Left lobe of liver (tissue), 2 donors: ENCODE measurements at regions not wholly inside any gene's neighbourhood (a gene's known extent, or its start where the extent isn't known, plus 50 kb on each side); places are given as distances from the start of the nearest gene placed in this dataset.

ENCODE experiments used
- ATAC-seq: fragments of 200-7000 bp; cut with Tn5 transposase; one replicate; pipeline ENCODE4 v1.9.1; 2020; ENCODE audit warnings: mild to moderate bottlenecking, moderate library complexity
- DNase-seq: peaks from one replicate; pipeline ENCODE4 v3.0.0-alpha.2; 2020; ENCODE audit warnings: low spot score
- donor health status: DM: no; HTN: no; CAD: no; lungs with moderate emphysema.
- donor health status: DM: no; HTN: yes; CAD: no.

- ATAC-seq (no peak), DNase-seq (no peak)
Observed at GRCh38 chr1:56019472-56019871, 559.9 kb downstream of the PLPP3 start.

GRCh38 chr1:56017336-56017735 lies 562.0 kb downstream of the PLPP3 start:
- DNase-seq (no peak), ATAC-seq (no peak)

GRCh38 chr1:56003846-56004245 lies 575.5 kb downstream of the PLPP3 start:
- ATAC-seq, result no peak
- no peak for DNase-seq

GRCh38 chr1:56002231-56002630 lies 577.1 kb downstream of the PLPP3 start:
- ATAC-seq, result no peak
- DNase-seq, result no peak

GRCh38 chr1:56000424-56000823 lies 578.9 kb downstream of the PLPP3 start:
- DNase-seq (no peak), ATAC-seq (no peak)

- no peak for DNase-seq
- ATAC-seq, result no peak
Observed at GRCh38 chr1:55997536-55997935, 581.8 kb downstream of the PLPP3 start.

- no peak for ATAC-seq
- DNase-seq, result no peak
Observed at GRCh38 chr1:55993646-55994318, 585.6 kb downstream of the PLPP3 start.

GRCh38 chr1:55990007-55990406 lies 589.4 kb downstream of the PLPP3 start:
- ATAC-seq (no peak), DNase-seq (no peak)

- DNase-seq (no peak), ATAC-seq (no peak)
Observed at GRCh38 chr1:55988963-55989452, 590.4 kb downstream of the PLPP3 start.

- DNase-seq (no peak), ATAC-seq (no peak)
Observed at GRCh38 chr1:55987491-55988249, 591.7 kb downstream of the PLPP3 start.

- DNase-seq (no peak), ATAC-seq (no peak)
Observed at GRCh38 chr1:55986003-55986402, 593.4 kb downstream of the PLPP3 start.

- DNase-seq (no peak), ATAC-seq (no peak)
Observed at GRCh38 chr1:55981010-55981650, 598.2 kb downstream of the PLPP3 start.

GRCh38 chr1:55980582-55980981 lies 598.8 kb downstream of the PLPP3 start:
- ATAC-seq, result no peak
- DNase-seq, result no peak

GRCh38 chr1:55974714-55975441 lies 604.5 kb downstream of the PLPP3 start:
- no peak for ATAC-seq
- DNase-seq, result no peak

GRCh38 chr1:55970526-55971110 lies 608.7 kb downstream of the PLPP3 start:
- no peak for ATAC-seq
- no peak for DNase-seq

GRCh38 chr1:55969322-55969721 lies 610.0 kb downstream of the PLPP3 start:
- ATAC-seq, result no peak
- DNase-seq, result no peak

- DNase-seq (no peak), ATAC-seq (no peak)
Observed at GRCh38 chr1:55968661-55969060, 610.7 kb downstream of the PLPP3 start.

GRCh38 chr1:55965981-55966461 lies 613.3 kb downstream of the PLPP3 start:
- no peak for DNase-seq
- no peak for ATAC-seq

- DNase-seq (no peak), ATAC-seq (no peak)
Observed at GRCh38 chr1:55962472-55962871, 616.9 kb downstream of the PLPP3 start.

- DNase-seq (no peak), ATAC-seq (no peak)
Observed at GRCh38 chr1:55959136-55959548, 620.2 kb downstream of the PLPP3 start.

GRCh38 chr1:55958498-55958897 lies 620.9 kb downstream of the PLPP3 start:
- no peak for ATAC-seq
- DNase-seq, result no peak
